Activated T-cell treated with anti-CD3 and anti-CD28 coated beads, Interleukin-2, amount 50 U/mL, for 4 hours (primary cell): ENCODE measurements at regions not wholly inside any gene's neighbourhood (a gene's known extent, or its start where the extent isn't known, plus 50 kb on each side); places are given as distances from the start of the nearest gene placed in this dataset.
"Not testable (repeated sequence)": the region's sequence is repeated elsewhere in the genome, so short reads cannot be mapped to it uniquely, and the experiment has no call there.

ENCODE experiments used
- ATAC-seq, 2 donors: fragments of 200-7000 bp; cut with Tn5 transposase; one replicate each; pipeline ENCODE4 v1.10.0; 2021
- DNase-seq: peaks from one replicate; pipeline ENCODE4 v3.0.0-alpha.2; 2020
- H3K27me3 Mint-ChIP-seq: one replicate; pipeline ENCODE4 v1.8.0; 2021; ENCODE audit warnings: low read depth, mixed read lengths
- H3K36me3 Mint-ChIP-seq: one replicate; pipeline ENCODE4 v1.8.0; 2022; ENCODE audit warnings: mixed read lengths; ENCODE audit not compliant: insufficient read depth
- H3K4me1 Mint-ChIP-seq: one replicate; pipeline ENCODE4 v1.8.0; 2021; ENCODE audit warnings: low read depth, mixed read lengths
- H3K4me3 Mint-ChIP-seq: one replicate; pipeline ENCODE4 v1.8.0; 2021; ENCODE audit warnings: mild to moderate bottlenecking, moderate library complexity, mixed read lengths
- H3K9me3 Mint-ChIP-seq: one replicate; pipeline ENCODE4 v1.8.0; 2021; ENCODE audit warnings: mixed read lengths

DNA sequence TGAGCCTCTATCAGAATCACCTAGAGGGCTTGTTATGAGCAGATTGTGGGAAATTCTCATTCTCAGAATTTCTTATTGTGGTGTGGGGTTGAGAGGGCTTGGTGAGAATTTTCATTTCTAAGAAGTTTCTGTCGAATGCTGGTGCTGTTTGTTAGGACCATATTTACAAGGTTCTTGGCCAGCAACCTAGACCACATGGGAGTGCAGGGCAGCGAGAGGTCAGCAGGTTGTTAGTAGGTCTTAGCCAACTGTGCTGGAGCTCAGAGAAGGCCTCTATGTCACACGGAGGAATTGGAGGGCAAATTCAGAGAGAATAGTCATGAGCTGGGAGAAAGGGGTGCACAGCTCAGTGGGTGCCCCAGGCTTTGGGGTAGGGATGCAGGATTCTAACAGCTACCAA lies 357.0 kb downstream of the LRRC70 start:
- H3K4me1 Mint-ChIP-seq: no peaks in the 10 kb centered on the region
- no peaks in the 10 kb centered on the region for H3K27me3 Mint-ChIP-seq
- ATAC-seq (no peak), DNase-seq (no peak)
- H3K36me3 Mint-ChIP-seq: no peaks in the 10 kb centered on the region
- H3K9me3 Mint-ChIP-seq: no peaks in the 10 kb centered on the region
- H3K4me3 Mint-ChIP-seq: no peak overlapping the region

GRCh38 chr5:62934319-62934718 lies 355.7 kb downstream of the LRRC70 start:
- ATAC-seq: no peak
- Mint-ChIP-seq H3K27me3 (no peaks in the 10 kb centered on the region), H3K9me3 (no peaks in the 10 kb centered on the region), H3K4me3 (no peak overlapping the region), H3K4me1 (no peaks in the 10 kb centered on the region), H3K36me3 (no peaks in the 10 kb centered on the region)
- no peak for DNase-seq

GRCh38 chr5:62933261-62933660 lies 354.6 kb downstream of the LRRC70 start:
- ATAC-seq (no peak), DNase-seq (no peak)
- H3K9me3 Mint-ChIP-seq: no peaks in the 10 kb centered on the region
- no peaks in the 10 kb centered on the region for H3K4me1 Mint-ChIP-seq
- peaks cover 2% of the 10 kb centered on the region for H3K27me3 Mint-ChIP-seq
- H3K4me3 Mint-ChIP-seq: no peak overlapping the region
- no peaks in the 10 kb centered on the region for H3K36me3 Mint-ChIP-seq

- peaks cover 4% of the 10 kb centered on the region for H3K9me3 Mint-ChIP-seq
- H3K4me3 Mint-ChIP-seq: no peak overlapping the region
- H3K4me1 Mint-ChIP-seq: no peaks in the 10 kb centered on the region
- peaks cover 2% of the 10 kb centered on the region for H3K27me3 Mint-ChIP-seq
- no peaks in the 10 kb centered on the region for H3K36me3 Mint-ChIP-seq
- DNase-seq (no peak), ATAC-seq (no peak)
Observed at GRCh38 chr5:62931153-62931950, 352.7 kb downstream of the LRRC70 start.

DNA sequence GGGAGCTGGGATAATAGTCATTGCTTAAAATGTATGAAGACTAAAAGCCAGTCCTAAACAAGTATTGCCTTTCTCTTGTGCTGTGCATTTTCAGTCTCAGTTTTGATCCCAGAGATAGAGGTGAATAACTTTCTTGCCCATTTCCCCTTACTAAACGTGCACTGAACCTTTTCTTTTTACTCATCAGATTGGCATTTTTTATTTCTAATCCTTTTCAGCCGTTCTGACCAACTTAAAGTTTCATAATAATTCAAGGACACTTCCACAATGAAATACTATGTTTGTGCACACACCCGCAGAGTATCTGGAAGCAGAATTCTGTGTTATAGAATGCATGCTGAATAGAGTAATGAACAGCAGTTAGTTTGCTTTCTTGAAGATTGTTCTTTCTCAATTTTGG lies 343.6 kb downstream of the LRRC70 start:
- Mint-ChIP-seq H3K36me3 (no peaks in the 10 kb centered on the region), H3K4me3 (no peak overlapping the region), H3K4me1 (no peaks in the 10 kb centered on the region), H3K9me3 (peaks cover 3% of the 10 kb centered on the region), H3K27me3 (no peaks in the 10 kb centered on the region)
- DNase-seq (no peak), ATAC-seq (no peak)

DNA sequence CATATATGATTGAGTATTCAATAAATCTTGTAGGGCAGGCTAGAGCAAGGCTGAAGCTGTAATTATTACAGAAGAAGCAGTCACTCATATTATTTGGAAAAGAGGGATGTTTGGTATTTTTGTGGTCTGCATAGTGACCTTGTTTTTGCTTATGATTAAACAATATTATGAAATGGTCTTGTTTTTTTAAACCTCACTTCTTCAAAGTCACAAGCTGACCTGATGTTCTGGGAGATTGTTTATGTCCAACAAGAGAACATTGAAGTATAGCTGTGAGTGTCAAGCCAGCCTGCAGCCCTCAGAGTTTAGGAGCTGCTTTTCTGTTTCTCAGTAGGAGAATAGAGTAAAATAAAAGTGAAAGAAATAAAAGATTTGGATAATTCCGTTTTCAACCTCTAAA lies 342.2 kb downstream of the LRRC70 start:
- no peaks in the 10 kb centered on the region for H3K27me3 Mint-ChIP-seq
- H3K9me3 Mint-ChIP-seq: no peaks in the 10 kb centered on the region
- ATAC-seq (no peak), DNase-seq (no peak)
- H3K36me3 Mint-ChIP-seq: no peaks in the 10 kb centered on the region
- H3K4me1 Mint-ChIP-seq: no peaks in the 10 kb centered on the region
- H3K4me3 Mint-ChIP-seq: no peak overlapping the region

GRCh38 chr5:62909326-62909725 lies 330.7 kb downstream of the LRRC70 start:
- peaks cover 5% of the 10 kb centered on the region for H3K9me3 Mint-ChIP-seq
- H3K36me3 Mint-ChIP-seq: no peaks in the 10 kb centered on the region
- ATAC-seq: no peak
- no peaks in the 10 kb centered on the region for H3K27me3 Mint-ChIP-seq
- H3K4me3 Mint-ChIP-seq: no peak overlapping the region
- no peaks in the 10 kb centered on the region for H3K4me1 Mint-ChIP-seq
- DNase-seq: no peak

- DNase-seq: no peak
- no peak for ATAC-seq
Observed at GRCh38 chr5:62902126-62902525, 323.5 kb downstream of the LRRC70 start.

GRCh38 chr5:62900976-62901375 lies 322.4 kb downstream of the LRRC70 start:
- Mint-ChIP-seq H3K4me3 (no peak overlapping the region), H3K27me3 (no peaks in the 10 kb centered on the region), H3K9me3 (no peaks in the 10 kb centered on the region), H3K36me3 (no peaks in the 10 kb centered on the region), H3K4me1 (no peaks in the 10 kb centered on the region)
- ATAC-seq (no peak), DNase-seq (no peak)

More at GRCh38 chr5:62902126-62902525, 323.5 kb downstream of the LRRC70 start:
- H3K9me3 Mint-ChIP-seq: no peaks in the 10 kb centered on the region
- no peak overlapping the region for H3K4me3 Mint-ChIP-seq
- H3K4me1 Mint-ChIP-seq: no peaks in the 10 kb centered on the region
- H3K27me3 Mint-ChIP-seq: no peaks in the 10 kb centered on the region
- no peaks in the 10 kb centered on the region for H3K36me3 Mint-ChIP-seq

- Mint-ChIP-seq H3K27me3 (no peaks in the 10 kb centered on the region), H3K4me3 (no peak overlapping the region), H3K36me3 (no peaks in the 10 kb centered on the region), H3K9me3 (peaks cover 7% of the 10 kb centered on the region), H3K4me1 (no peaks in the 10 kb centered on the region)
- ATAC-seq (no peak), DNase-seq (no peak)
Observed at GRCh38 chr5:62896121-62896893, 317.7 kb downstream of the LRRC70 start.

- no peaks in the 10 kb centered on the region for H3K9me3 Mint-ChIP-seq
Observed at GRCh38 chr5:62886603-62887315, 308.1 kb downstream of the LRRC70 start.

GRCh38 chr5:62837330-62837729 lies 258.7 kb downstream of the LRRC70 start:
- not testable (repeated sequence) for H3K4me1 Mint-ChIP-seq, H3K36me3 Mint-ChIP-seq, H3K4me3 Mint-ChIP-seq, H3K27me3 Mint-ChIP-seq, ATAC-seq, DNase-seq
- H3K9me3 Mint-ChIP-seq: peaks cover 27% of the 10 kb centered on the region

More at GRCh38 chr5:62886603-62887315, 308.1 kb downstream of the LRRC70 start:
- DNase-seq (no peak), ATAC-seq (no peak)
- H3K36me3 Mint-ChIP-seq: no peaks in the 10 kb centered on the region
- H3K27me3 Mint-ChIP-seq: no peaks in the 10 kb centered on the region
- H3K4me3 Mint-ChIP-seq: no peak overlapping the region
- H3K4me1 Mint-ChIP-seq: no peaks in the 10 kb centered on the region

- no peaks in the 10 kb centered on the region for H3K4me1 Mint-ChIP-seq
- no peak for DNase-seq
Observed at GRCh38 chr5:62829604-62829986, 251.0 kb downstream of the LRRC70 start.

GRCh38 chr5:62828742-62829603 lies 250.4 kb downstream of the LRRC70 start:
- no peak overlapping the region for H3K4me3 Mint-ChIP-seq
- no peaks in the 10 kb centered on the region for H3K27me3 Mint-ChIP-seq
- ATAC-seq (no peak), DNase-seq (no peak)
- H3K9me3 Mint-ChIP-seq: peaks cover 7% of the 10 kb centered on the region
- no peaks in the 10 kb centered on the region for H3K36me3 Mint-ChIP-seq
- no peaks in the 10 kb centered on the region for H3K4me1 Mint-ChIP-seq

More at GRCh38 chr5:62829604-62829986, 251.0 kb downstream of the LRRC70 start:
- no peaks in the 10 kb centered on the region for H3K27me3 Mint-ChIP-seq
- ATAC-seq: no peak
- H3K36me3 Mint-ChIP-seq: no peaks in the 10 kb centered on the region
- H3K9me3 Mint-ChIP-seq: peaks cover 7% of the 10 kb centered on the region
- no peak overlapping the region for H3K4me3 Mint-ChIP-seq
